KMS-11 (cell line): ENCODE measurements at regions not wholly inside any gene's neighbourhood (a gene's known extent, or its start where the extent isn't known, plus 50 kb on each side); places are given as distances from the start of the nearest gene placed in this dataset.
A peak's percentile ranks its signal among the peaks of the same experiment; 100 is the strongest.

ENCODE experiments used
- H2AFZ ChIP-seq: fragments of 200-600 bp; sonication (generic); 2 replicates; pipeline ENCODE4 v1.6.1; 2016; ENCODE audit warnings: antibody characterized with exemption, mixed run types, low read depth
- H3K27ac ChIP-seq: fragments of 200-600 bp; sonication (generic); 2 replicates; pipeline ENCODE4 v1.6.1; 2016; ENCODE audit warnings: mild to moderate bottlenecking, mixed run types
- H3K27me3 ChIP-seq: fragments of 200-600 bp; sonication (generic); 2 replicates; pipeline ENCODE4 v1.6.1; 2017; ENCODE audit warnings: mild to moderate bottlenecking, low read depth, mixed run types, moderate library complexity; ENCODE audit not compliant: insufficient read depth
- H3K36me3 ChIP-seq: fragments of 200-600 bp; sonication (generic); 2 replicates; pipeline ENCODE4 v1.6.1; 2017; ENCODE audit warnings: mild to moderate bottlenecking, mixed run types; ENCODE audit not compliant: insufficient read depth
- H3K4me1 ChIP-seq: fragments of 200-600 bp; sonication (generic); 2 replicates; pipeline ENCODE4 v1.6.1; 2016; ENCODE audit warnings: mild to moderate bottlenecking, low read depth, mixed run types; ENCODE audit not compliant: poor library complexity, severe bottlenecking
- H3K4me2 ChIP-seq: fragments of 200-600 bp; sonication (generic); 2 replicates; pipeline ENCODE4 v1.7.0; 2016; ENCODE audit warnings: mild to moderate bottlenecking, mixed run types
- H3K4me3 ChIP-seq: fragments of 200-600 bp; sonication (generic); IDR thresholded peaks from 2 replicates; pipeline ENCODE4 v1.6.1; 2017; ENCODE audit warnings: low read depth, low read length, mixed read lengths; ENCODE audit not compliant: insufficient read depth
- H3K79me2 ChIP-seq: fragments of 200-600 bp; sonication (generic); 2 replicates; pipeline ENCODE4 v1.6.1; 2016; ENCODE audit warnings: low read depth, mixed run types; ENCODE audit not compliant: insufficient read depth
- H3K9ac ChIP-seq: fragments of 200-600 bp; sonication (generic); 2 replicates; pipeline ENCODE4 v1.6.1; 2016; ENCODE audit warnings: mild to moderate bottlenecking, mixed run types
- H4K20me1 ChIP-seq: fragments of 200-600 bp; sonication (generic); 2 replicates; pipeline ENCODE4 v1.6.1; 2016; ENCODE audit warnings: mild to moderate bottlenecking, mixed run types; ENCODE audit not compliant: insufficient read depth
- CTCF ChIP-seq: fragments of 200-600 bp; sonication (generic); conservative IDR thresholded peaks from 2 replicates; pipeline ENCODE4 v1.6.1; 2017; ENCODE audit warnings: low read depth, mild to moderate bottlenecking, antibody characterized with exemption, low read length, moderate library complexity, mixed read lengths

GRCh38 chr13:48813518-48813917 is 159.8 kb downstream of the CYSLTR2 start:
- Histone ChIP-seq H4K20me1 (no peaks in the 10 kb centered on the region), H3K27ac (no peak overlapping the region), H3K4me3 (no peak overlapping the region), H3K36me3 (no peaks in the 10 kb centered on the region), H3K4me1 (no peaks in the 10 kb centered on the region), H3K79me2 (no peaks in the 10 kb centered on the region), H3K27me3 (no peaks in the 10 kb centered on the region), H3K9ac (no peak overlapping the region), H2AFZ (no peak overlapping the region), H3K4me2 (no peak overlapping the region)
- TF ChIP-seq CTCF: no peak

- H3K9ac ChIP-seq: no peak overlapping the region
- H2AFZ ChIP-seq: peak overlapping the region; percentile 44
- H3K4me3 ChIP-seq: no peak overlapping the region
- H3K27me3 ChIP-seq: no peaks in the 10 kb centered on the region
- no peaks in the 10 kb centered on the region for H3K79me2 ChIP-seq
- no peaks in the 10 kb centered on the region for H3K4me1 ChIP-seq
- H4K20me1 ChIP-seq: no peaks in the 10 kb centered on the region
- no peak overlapping the region; the same call in 1 of the 2 replicates for H3K4me2 ChIP-seq
- H3K36me3 ChIP-seq: no peaks in the 10 kb centered on the region
- H3K27ac ChIP-seq: no peak overlapping the region
- TF ChIP-seq CTCF: no peak
These were observed 159.0 kb upstream of the FNDC3A start for GRCh38 chr13:48816700-48817099.

GRCh38 chr13:48817166-48817802 is 158.4 kb upstream of the FNDC3A start:
- no peaks in the 10 kb centered on the region for H3K27me3 ChIP-seq
- no peaks in the 10 kb centered on the region for H3K36me3 ChIP-seq
- H2AFZ ChIP-seq: peak overlapping the region; percentile 44
- H3K9ac ChIP-seq: no peak overlapping the region
- H3K4me1 ChIP-seq: no peaks in the 10 kb centered on the region
- H3K4me3 ChIP-seq: no peak overlapping the region
- no peaks in the 10 kb centered on the region for H4K20me1 ChIP-seq
- TF ChIP-seq CTCF: no peak
- no peaks in the 10 kb centered on the region for H3K79me2 ChIP-seq
- H3K27ac ChIP-seq: no peak overlapping the region
- peak overlapping the region; percentile 51 for H3K4me2 ChIP-seq

GRCh38 chr13:48818495-48819356 is 157.0 kb upstream of the FNDC3A start:
- Histone ChIP-seq H3K36me3 (no peaks in the 10 kb centered on the region), H3K9ac (no peak overlapping the region), H3K27ac (no peak overlapping the region), H3K4me1 (no peaks in the 10 kb centered on the region), H2AFZ (no peak overlapping the region), H3K4me2 (no peak overlapping the region), H3K79me2 (no peaks in the 10 kb centered on the region), H3K4me3 (no peak overlapping the region), H3K27me3 (no peaks in the 10 kb centered on the region), H4K20me1 (no peaks in the 10 kb centered on the region)
- no peak for TF ChIP-seq CTCF
